IMR-90 (cell line): ENCODE measurements at regions not wholly inside any gene's neighbourhood (a gene's known extent, or its start where the extent isn't known, plus 50 kb on each side); places are given as distances from the start of the nearest gene placed in this dataset.

Source experiments
- ATAC-seq: fragments of 200-7000 bp; cut with Tn5 transposase; 2 replicates; pipeline ENCODE4 v1.9.1; 2020; ENCODE audit warnings: low read depth, mild to moderate bottlenecking, moderate library complexity
- BruUV-seq: library from RNA; stranded (reverse); fragments of 400-500 nt; replicated peaks from 2 replicates; lab custom pipeline; 2021; lab: Mats Ljungman, UMichigan
- CTCF ChIA-PET: fragments of 300-600 bp; formaldehyde crosslinking; extraction: SDS; loops from one replicate; lab custom pipeline; 2021; ENCODE audit warnings: antibody characterized with exemption; lab: Yijun Ruan, JAX
- POLR2A ChIA-PET: fragments of 300-600 bp; sonication (Branson Sonifier 250); formaldehyde crosslinking; loops from one replicate; lab custom pipeline; 2022; ENCODE audit warnings: antibody characterized with exemption; ENCODE audit not compliant: unreplicated experiment; lab: Charles Lee
- DNase-seq: peaks from one replicate; pipeline ENCODE4 v3.0.0; 2013
- H2AFZ ChIP-seq: replicated peaks from 2 replicates; pipeline ENCODE3; 2013; ENCODE audit warnings: low read length, mild to moderate bottlenecking; ENCODE audit not compliant: poor library complexity
- H2AK5ac ChIP-seq: 2 replicates; pipeline ENCODE4 v1.6.1; 2013; ENCODE audit warnings: low read depth, low read length, inconsistent platforms
- H2AK9ac ChIP-seq: replicated peaks from 2 replicates; pipeline ENCODE3; 2013; ENCODE audit warnings: mild to moderate bottlenecking, low read depth, low read length, moderate library complexity; ENCODE audit not compliant: poor library complexity
- H2BK120ac ChIP-seq: 2 replicates; pipeline ENCODE4 v1.6.1; 2013; ENCODE audit warnings: low read depth, low read length, inconsistent platforms
- H2BK15ac ChIP-seq: 3 replicates; pipeline ENCODE4 v1.6.1; 2013; ENCODE audit warnings: low read depth, low read length, inconsistent platforms
- H2BK20ac ChIP-seq: 2 replicates; pipeline ENCODE4 v1.6.1; 2013; ENCODE audit warnings: low read depth, mild to moderate bottlenecking, inconsistent platforms, low read length, moderate library complexity
- H2BK5ac ChIP-seq: 2 replicates; pipeline ENCODE4 v1.6.1; 2013; ENCODE audit warnings: mild to moderate bottlenecking, low read depth, low read length, inconsistent platforms; ENCODE audit not compliant: poor library complexity, severe bottlenecking
- H3K14ac ChIP-seq: replicated peaks from 2 replicates; pipeline ENCODE4 v1.6.1; 2013; ENCODE audit warnings: low read depth, low read length, inconsistent platforms
- H3K18ac ChIP-seq: 2 replicates; pipeline ENCODE4 v1.6.1; 2013; ENCODE audit warnings: low read depth, low read length, control low read depth
- H3K23ac ChIP-seq: 2 replicates; pipeline ENCODE4 v1.6.1; 2013; ENCODE audit warnings: low read depth, low read length, inconsistent platforms
- H3K27ac ChIP-seq: 2 replicates; pipeline ENCODE4 v1.5.1; 2013; ENCODE audit warnings: mild to moderate bottlenecking, control low read depth, low read length; ENCODE audit not compliant: insufficient read depth
- H3K27me3 ChIP-seq: 2 replicates; pipeline ENCODE4 v1.6.1; 2013; ENCODE audit warnings: low read length; ENCODE audit not compliant: control insufficient read depth, insufficient read depth
- H3K36me3 ChIP-seq: 2 replicates; pipeline ENCODE4 v1.6.1; 2013; ENCODE audit warnings: low read length, mixed read lengths; ENCODE audit not compliant: control insufficient read depth, insufficient read depth
- H3K4ac ChIP-seq: 2 replicates; pipeline ENCODE4 v1.6.1; 2013; ENCODE audit warnings: low read depth, low read length, inconsistent platforms
- H3K4me1 ChIP-seq: 2 replicates; pipeline ENCODE4 v1.6.1; 2013; ENCODE audit warnings: low read length, mixed read lengths; ENCODE audit not compliant: control insufficient read depth, insufficient read depth
- H3K4me2 ChIP-seq: 2 replicates; pipeline ENCODE4 v1.6.1; 2013; ENCODE audit warnings: low read depth, mild to moderate bottlenecking, control low read depth, low read length, moderate library complexity
- H3K4me3 ChIP-seq: 2 replicates; pipeline ENCODE4 v1.5.1; 2013; ENCODE audit warnings: low read depth, mild to moderate bottlenecking, control low read depth, low read length, moderate library complexity; ENCODE audit not compliant: insufficient read depth
- H3K56ac ChIP-seq: 2 replicates; pipeline ENCODE4 v1.6.1; 2013; ENCODE audit warnings: low read length, inconsistent platforms; ENCODE audit not compliant: insufficient read depth; ENCODE audit errors: extremely low read depth
- H3K79me1 ChIP-seq, 2 experiments: 2 replicates each; pipeline ENCODE4 v1.6.1; 2013; ENCODE audit warnings: low read length in 2 of 2, inconsistent platforms in 1 of 2, low read depth in 1 of 2
- H3K9ac ChIP-seq: 2 replicates; pipeline ENCODE4 v1.6.1; 2013; ENCODE audit warnings: low read depth, low read length, control low read depth
- H3K9me1 ChIP-seq: 2 replicates; pipeline ENCODE4 v1.6.1; 2013; ENCODE audit warnings: low read length, inconsistent platforms; ENCODE audit not compliant: insufficient read depth
- H3K9me3 ChIP-seq: 2 replicates; pipeline ENCODE4 v1.6.1; 2013; ENCODE audit warnings: low read length; ENCODE audit not compliant: control insufficient read depth, insufficient read depth
- H4K20me1 ChIP-seq: 2 replicates; pipeline ENCODE4 v1.6.1; 2013; ENCODE audit warnings: low read length, inconsistent platforms; ENCODE audit not compliant: insufficient read depth
- H4K5ac ChIP-seq: 2 replicates; pipeline ENCODE4 v1.6.1; 2013; ENCODE audit warnings: mild to moderate bottlenecking, low read depth, low read length, control low read depth
- H4K8ac ChIP-seq, 2 experiments: 2 replicates each; pipeline ENCODE4 v1.6.1; 2013; ENCODE audit warnings: low read depth in 2 of 2, low read length in 2 of 2, control low read depth in 1 of 2, inconsistent platforms in 1 of 2
- H4K91ac ChIP-seq: 2 replicates; pipeline ENCODE4 v1.6.1; 2013; ENCODE audit warnings: low read depth, low read length, inconsistent platforms; ENCODE audit not compliant: insufficient read depth
- CEBPB ChIP-seq: IDR thresholded peaks from 2 replicates; pipeline ENCODE4 v1.6.1; 2012; ENCODE audit warnings: low read depth, low read length, improper control_type of control experiment
- CHD1 ChIP-seq: IDR thresholded peaks from 2 replicates; pipeline ENCODE4 v1.6.1; 2012; ENCODE audit warnings: low read depth, low read length, improper control_type of control experiment
- FOS ChIP-seq: fragments of 150-350 bp; IDR thresholded peaks from 2 replicates; pipeline ENCODE4 v1.6.1; 2016; ENCODE audit warnings: low read depth, low read length
- MAFK ChIP-seq: IDR thresholded peaks from 2 replicates; pipeline ENCODE4 v1.6.1; 2012; ENCODE audit warnings: low read depth, low read length, improper control_type of control experiment
- MXI1 ChIP-seq: IDR thresholded peaks from 2 replicates; pipeline ENCODE4 v1.6.1; 2012; ENCODE audit warnings: low read depth, mild to moderate bottlenecking, low read length, moderate library complexity, borderline replicate concordance
- NFE2L2 ChIP-seq: fragments of 150-350 bp; IDR thresholded peaks from 2 replicates; pipeline ENCODE4 v1.6.1; 2016; ENCODE audit warnings: low read depth, mild to moderate bottlenecking, low read length
- POLR2A ChIP-seq: IDR thresholded peaks from 2 replicates; pipeline ENCODE4 v1.6.1; 2012; ENCODE audit warnings: mild to moderate bottlenecking, low read depth, low read length
- RAD21 ChIP-seq: IDR thresholded peaks from 2 replicates; pipeline ENCODE4 v1.6.1; 2012; ENCODE audit warnings: low read length, improper control_type of control experiment
- RCOR1 ChIP-seq: IDR thresholded peaks from 2 replicates; pipeline ENCODE4 v1.6.1; 2012; ENCODE audit warnings: mild to moderate bottlenecking, low read length, improper control_type of control experiment; ENCODE audit not compliant: insufficient replicate concordance
- RFX5 ChIP-seq: IDR thresholded peaks from 2 replicates; pipeline ENCODE4 v1.8.0; 2012; ENCODE audit warnings: low read depth, mild to moderate bottlenecking, low read length, moderate library complexity
- SMC3 ChIP-seq: fragments of 150-350 bp; IDR thresholded peaks from 2 replicates; pipeline ENCODE4 v1.6.1; 2016; ENCODE audit warnings: low read depth, mild to moderate bottlenecking, antibody characterized with exemption, low read length, moderate library complexity
- WGBS, 2 experiments: methylation state at CpG; one replicate each; pipeline versions ENCODE4 v1.1.5 to v1.1.7; 2013; ENCODE audit warnings: missing lambda C conversion rate in 2 of 2; ENCODE audit not compliant: insufficient read length in 1 of 2; ENCODE audit errors: extremely low coverage in 2 of 2; 5-methylcytosine and 5-hydroxymethylcytosine counted together
- dilution Hi-C: fragments of 300-500 bp; cut with HindIII; formaldehyde crosslinking; loops from one replicate; pipeline ENCODE4 v1.14.3; 2018; ENCODE audit warnings: low sequenced_read_pairs; ENCODE audit not compliant: unreplicated experiment
- in situ Hi-C: fragments of 300-500 bp; cut with MboI; formaldehyde crosslinking; loops from 3 replicates; pipeline ENCODE4 v1.14.3; 2019; ENCODE audit warnings: low sequenced_read_pairs, inconsistent platforms, mixed read lengths
- intact Hi-C: fragments of 100-400 bp; cut with micrococcal nuclease; formaldehyde crosslinking; loops from 2 replicates; pipeline ENCODE4 v1.10.0; 2022
- TF ChIP-seq, protein P1 (sequence below): conservative IDR thresholded peaks from 2 replicates; pipeline ENCODE4 v1.5.1; 2012; ENCODE audit warnings: mild to moderate bottlenecking, low read depth, low read length, improper control_type of control experiment
- TF ChIP-seq, protein P2 (sequence below): fragments of 150-350 bp; IDR thresholded peaks from 2 replicates; pipeline ENCODE4 v1.6.1; 2017; ENCODE audit warnings: mild to moderate bottlenecking, antibody characterized with exemption, low read length, low read depth

DNA sequence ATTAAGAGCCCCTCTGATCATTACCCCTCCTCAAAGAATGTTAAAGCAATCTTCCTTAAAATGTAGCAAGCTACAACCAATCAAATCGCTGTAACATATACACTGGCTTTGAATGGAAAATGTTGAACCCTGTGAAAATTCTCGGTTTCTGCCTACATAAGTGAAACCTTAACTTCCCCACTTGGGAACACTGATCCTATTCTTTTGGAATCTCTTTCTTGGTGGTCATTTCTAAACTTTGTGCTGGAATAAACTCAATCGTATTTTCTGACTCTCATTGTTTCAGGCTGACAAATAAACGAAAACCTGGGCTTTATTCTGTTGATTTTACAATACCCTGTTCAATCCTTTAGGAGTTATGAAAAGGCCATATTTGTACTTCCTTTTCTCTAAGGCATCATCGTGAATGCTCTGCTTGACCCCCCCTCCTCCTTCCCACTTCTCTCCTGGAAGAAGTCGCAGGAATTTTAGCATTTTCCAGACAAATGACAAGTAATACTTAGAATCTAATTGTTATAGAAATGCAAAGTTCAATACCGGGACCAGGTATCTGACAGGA lies 155.1 kb upstream of the FAM13C start:
- no peak for ATAC-seq
- H3K23ac ChIP-seq: no peak overlapping the region
- H4K20me1 ChIP-seq: no peaks in the 10 kb centered on the region
- no peak overlapping the region for H3K9ac ChIP-seq
- H4K5ac ChIP-seq: no peak overlapping the region
- H3K14ac ChIP-seq: no peak overlapping the region
- no peak overlapping the region for H4K8ac ChIP-seq
- no peaks in the 10 kb centered on the region for H3K4me1 ChIP-seq
- no peak overlapping the region for H2AFZ ChIP-seq
- no peak overlapping the region for H3K56ac ChIP-seq
- no peak overlapping the region for H2BK20ac ChIP-seq
- H2BK5ac ChIP-seq: no peak overlapping the region
- no TSS peak for BruUV-seq
- no peak for TF ChIP-seq MXI1
- no peak for TF ChIP-seq FOS
- no peak for TF ChIP-seq SMC3
- TF ChIP-seq RFX5: no peak
- TF ChIP-seq MAFK: no peak
- TF ChIP-seq RCOR1: no peak
- TF ChIP-seq CHD1: no peak
- TF ChIP-seq NFE2L2: no peak
- TF ChIP-seq POLR2A: no peak
- TF ChIP-seq RAD21: no peak
- no peak for TF ChIP-seq CEBPB
- TF ChIP-seq, protein P1, sequence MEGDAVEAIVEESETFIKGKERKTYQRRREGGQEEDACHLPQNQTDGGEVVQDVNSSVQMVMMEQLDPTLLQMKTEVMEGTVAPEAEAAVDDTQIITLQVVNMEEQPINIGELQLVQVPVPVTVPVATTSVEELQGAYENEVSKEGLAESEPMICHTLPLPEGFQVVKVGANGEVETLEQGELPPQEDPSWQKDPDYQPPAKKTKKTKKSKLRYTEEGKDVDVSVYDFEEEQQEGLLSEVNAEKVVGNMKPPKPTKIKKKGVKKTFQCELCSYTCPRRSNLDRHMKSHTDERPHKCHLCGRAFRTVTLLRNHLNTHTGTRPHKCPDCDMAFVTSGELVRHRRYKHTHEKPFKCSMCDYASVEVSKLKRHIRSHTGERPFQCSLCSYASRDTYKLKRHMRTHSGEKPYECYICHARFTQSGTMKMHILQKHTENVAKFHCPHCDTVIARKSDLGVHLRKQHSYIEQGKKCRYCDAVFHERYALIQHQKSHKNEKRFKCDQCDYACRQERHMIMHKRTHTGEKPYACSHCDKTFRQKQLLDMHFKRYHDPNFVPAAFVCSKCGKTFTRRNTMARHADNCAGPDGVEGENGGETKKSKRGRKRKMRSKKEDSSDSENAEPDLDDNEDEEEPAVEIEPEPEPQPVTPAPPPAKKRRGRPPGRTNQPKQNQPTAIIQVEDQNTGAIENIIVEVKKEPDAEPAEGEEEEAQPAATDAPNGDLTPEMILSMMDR: no peak
- TF ChIP-seq, protein P2, sequence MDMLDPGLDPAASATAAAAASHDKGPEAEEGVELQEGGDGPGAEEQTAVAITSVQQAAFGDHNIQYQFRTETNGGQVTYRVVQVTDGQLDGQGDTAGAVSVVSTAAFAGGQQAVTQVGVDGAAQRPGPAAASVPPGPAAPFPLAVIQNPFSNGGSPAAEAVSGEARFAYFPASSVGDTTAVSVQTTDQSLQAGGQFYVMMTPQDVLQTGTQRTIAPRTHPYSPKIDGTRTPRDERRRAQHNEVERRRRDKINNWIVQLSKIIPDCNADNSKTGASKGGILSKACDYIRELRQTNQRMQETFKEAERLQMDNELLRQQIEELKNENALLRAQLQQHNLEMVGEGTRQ: no peak
- H2BK15ac ChIP-seq: no peak overlapping the region
- no peak overlapping the region for H2BK120ac ChIP-seq
- dilution Hi-C loops: no loop called here
- H3K27ac ChIP-seq: no peak overlapping the region
- H3K4me3 ChIP-seq: no peak overlapping the region
- H3K36me3 ChIP-seq: no peaks in the 10 kb centered on the region
- no peak for DNase-seq
- H3K27me3 ChIP-seq: peaks cover 2% of the 10 kb centered on the region; the same call in 1 of the 2 replicates
- H3K9me1 ChIP-seq: no peaks in the 10 kb centered on the region
- CTCF ChIA-PET: no interaction called here
- no peaks in the 10 kb centered on the region for H3K79me1 ChIP-seq
- H3K9me3 ChIP-seq: no peaks in the 10 kb centered on the region
- no peak overlapping the region for H2AK9ac ChIP-seq
- POLR2A ChIA-PET: no interaction called here
- no peak overlapping the region for H3K4me2 ChIP-seq
- H3K4ac ChIP-seq: no peak overlapping the region
- WGBS, 2 experiments: 40% methylated on average over 1 of the region's 7 CpGs; no CpG with 5 or more reads in 1 of the 2 experiments
- H3K18ac ChIP-seq: no peak overlapping the region
- intact Hi-C loops: no loop called here
- no peak overlapping the region for H4K91ac ChIP-seq
- no peak overlapping the region for H2AK5ac ChIP-seq
- in situ Hi-C loops: no loop called here
